ENCODE measurements at regions not wholly inside any gene's neighbourhood (a gene's known extent, or its start where the extent isn't known, plus 50 kb on each side); places are given as distances from the start of the nearest gene placed in this dataset.

GRCh38 chr2:185278761-185279160, 459.8 kb upstream of the FSIP2 start:
- POLR2A ChIA-PET, result no interaction called here
- Histone ChIP-seq H3K9me3 (replicated peaks; ENCODE audit: control insufficient read depth, insufficient read depth, low read depth, low read length) (no peaks in the 10 kb centered on the region), H4K20me1 (replicated peaks; ENCODE audit: control insufficient read depth, insufficient read depth, low read length) (no peaks in the 10 kb centered on the region), H3K79me2 (ENCODE audit: control insufficient read depth, insufficient read depth, low read length) (no peaks in the 10 kb centered on the region), H3K9ac (ENCODE audit: insufficient read depth in 1 of 2, low read depth in 2 of 2, low read length in 2 of 2) (no peak overlapping the region), H3K4me1 (replicated peaks in 1 of 2; ENCODE audit: control insufficient read depth in 2 of 2, insufficient read depth in 2 of 2, low read length in 2 of 2) (no peaks in the 10 kb centered on the region), H3K4me2 (ENCODE audit: insufficient read depth, low read length) (no peak overlapping the region), H2AFZ (ENCODE audit: low read depth, low read length) (no peak overlapping the region), H3K4me3 (no peak overlapping the region), H3K27ac (ENCODE audit: extremely low read depth, low read depth, low read length) (no peak overlapping the region), H3K27me3 (ENCODE audit: control insufficient read depth in 2 of 2, insufficient read depth in 2 of 2, low read length in 2 of 2) (no peaks in the 10 kb centered on the region), H3K36me3 (ENCODE audit: control insufficient read depth, insufficient read depth, low read length) (no peaks in the 10 kb centered on the region), H3K9me1 (ENCODE audit: control insufficient read depth, insufficient read depth, low read length) (no peaks in the 10 kb centered on the region)
- CTCF ChIA-PET (ENCODE audit: low intra/inter-chr PET ratio), result interaction anchor here (0.6 kb wide), 1 partner anchor 8 kb away, joined by 3 read pairs; no protein-coding TSS in a partner anchor
- in situ Hi-C loops (cut with MboI), result no loop called here
- intact Hi-C loops (cut with micrococcal nuclease), result no loop called here
- no TSS peak for BruUV-seq (replicated peaks)
- DNase-seq (ENCODE audit: extremely low read depth in 1 of 4, low spot score in 3 of 4) (no peak), FAIRE-seq (no peak), ATAC-seq (no peak)
- 0% methylated on average over 2 of the region's 2 CpGs for WGBS (ENCODE audit: insufficient coverage, low coverage, missing lambda C conversion rate)
- TF ChIP-seq SRSF1 (IDR thresholded peaks at IDR 0.05; ENCODE audit: low read depth, low read length), result no peak
- no peak for TF ChIP-seq TAF1 (IDR thresholded peaks at IDR 0.05; ENCODE audit: control insufficient read depth, extremely low read depth, insufficient read depth, low read length, severe bottlenecking)
- TF ChIP-seq, protein P1, sequence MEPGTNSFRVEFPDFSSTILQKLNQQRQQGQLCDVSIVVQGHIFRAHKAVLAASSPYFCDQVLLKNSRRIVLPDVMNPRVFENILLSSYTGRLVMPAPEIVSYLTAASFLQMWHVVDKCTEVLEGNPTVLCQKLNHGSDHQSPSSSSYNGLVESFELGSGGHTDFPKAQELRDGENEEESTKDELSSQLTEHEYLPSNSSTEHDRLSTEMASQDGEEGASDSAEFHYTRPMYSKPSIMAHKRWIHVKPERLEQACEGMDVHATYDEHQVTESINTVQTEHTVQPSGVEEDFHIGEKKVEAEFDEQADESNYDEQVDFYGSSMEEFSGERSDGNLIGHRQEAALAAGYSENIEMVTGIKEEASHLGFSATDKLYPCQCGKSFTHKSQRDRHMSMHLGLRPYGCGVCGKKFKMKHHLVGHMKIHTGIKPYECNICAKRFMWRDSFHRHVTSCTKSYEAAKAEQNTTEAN (CRISPR knock-in tag; IDR thresholded peaks at IDR 0.05), result no peak
- TF ChIP-seq LEF1 (IDR thresholded peaks at IDR 0.05), result no peak
- no peak for TF ChIP-seq HEY1 (CRISPR knock-in tag; IDR thresholded peaks at IDR 0.05; ENCODE audit: borderline replicate concordance)
- no peak for TF ChIP-seq ZNF830 (CRISPR knock-in tag; IDR thresholded peaks at IDR 0.05)
- TF ChIP-seq NFE2 (IDR thresholded peaks at IDR 0.05; ENCODE audit: low read depth), result no peak
- TF ChIP-seq, protein P2, sequence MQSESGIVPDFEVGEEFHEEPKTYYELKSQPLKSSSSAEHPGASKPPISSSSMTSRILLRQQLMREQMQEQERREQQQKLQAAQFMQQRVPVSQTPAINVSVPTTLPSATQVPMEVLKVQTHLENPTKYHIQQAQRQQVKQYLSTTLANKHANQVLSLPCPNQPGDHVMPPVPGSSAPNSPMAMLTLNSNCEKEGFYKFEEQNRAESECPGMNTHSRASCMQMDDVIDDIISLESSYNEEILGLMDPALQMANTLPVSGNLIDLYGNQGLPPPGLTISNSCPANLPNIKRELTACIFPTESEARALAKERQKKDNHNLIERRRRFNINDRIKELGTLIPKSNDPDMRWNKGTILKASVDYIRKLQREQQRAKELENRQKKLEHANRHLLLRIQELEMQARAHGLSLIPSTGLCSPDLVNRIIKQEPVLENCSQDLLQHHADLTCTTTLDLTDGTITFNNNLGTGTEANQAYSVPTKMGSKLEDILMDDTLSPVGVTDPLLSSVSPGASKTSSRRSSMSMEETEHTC (IDR thresholded peaks at IDR 0.05), result no peak
- no peak for TF ChIP-seq TAL1 (IDR thresholded peaks at IDR 0.05)
- no peak for TF ChIP-seq FOSL1 (tag; conservative IDR thresholded peaks at IDR 0.05)
- no peak for TF ChIP-seq ZNF57 (CRISPR knock-in tag; IDR thresholded peaks at IDR 0.05)
- TF ChIP-seq, protein P3, sequence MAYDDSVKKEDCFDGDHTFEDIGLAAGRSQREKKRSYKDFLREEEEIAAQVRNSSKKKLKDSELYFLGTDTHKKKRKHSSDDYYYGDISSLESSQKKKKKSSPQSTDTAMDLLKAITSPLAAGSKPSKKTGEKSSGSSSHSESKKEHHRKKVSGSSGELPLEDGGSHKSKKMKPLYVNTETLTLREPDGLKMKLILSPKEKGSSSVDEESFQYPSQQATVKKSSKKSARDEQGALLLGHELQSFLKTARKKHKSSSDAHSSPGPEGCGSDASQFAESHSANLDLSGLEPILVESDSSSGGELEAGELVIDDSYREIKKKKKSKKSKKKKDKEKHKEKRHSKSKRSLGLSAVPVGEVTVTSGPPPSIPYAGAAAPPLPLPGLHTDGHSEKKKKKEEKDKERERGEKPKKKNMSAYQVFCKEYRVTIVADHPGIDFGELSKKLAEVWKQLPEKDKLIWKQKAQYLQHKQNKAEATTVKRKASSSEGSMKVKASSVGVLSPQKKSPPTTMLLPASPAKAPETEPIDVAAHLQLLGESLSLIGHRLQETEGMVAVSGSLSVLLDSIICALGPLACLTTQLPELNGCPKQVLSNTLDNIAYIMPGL (CRISPR knock-in tag; IDR thresholded peaks at IDR 0.05), result no peak
- no peak for TF ChIP-seq RB1 (IDR thresholded peaks at IDR 0.05; ENCODE audit: low read depth)
- TF ChIP-seq ATF1 (CRISPR knock-in tag; IDR thresholded peaks at IDR 0.05), result no peak
- TF ChIP-seq ATF1 (tag; IDR thresholded peaks at IDR 0.05), result no peak
